ENCODE measurements at regions not wholly inside any gene's neighbourhood (a gene's known extent, or its start where the extent isn't known, plus 50 kb on each side); places are given as distances from the start of the nearest gene placed in this dataset.
A peak's percentile ranks its signal among the peaks of the same experiment; 100 is the strongest.

- TF ChIP-seq CTCF (IDR thresholded peaks at IDR 0.05; ENCODE audit: low read depth, low read length, missing control alignments), result no peak
- no peak overlapping the region for H3K4me3 ChIP-seq (ENCODE audit: low read depth, low read length)
- DNase-seq (ENCODE audit: low read depth), result no peak
- in situ Hi-C loops (cut with HindIII; ENCODE audit: low sequenced_read_pairs), result no loop called here
Measured at GRCh38 chr11:116416852-116417251, 355.9 kb downstream of the BUD13 start.

- DNase-seq (ENCODE audit: low read depth), result peak; percentile 53
- in situ Hi-C loops (cut with HindIII; ENCODE audit: low sequenced_read_pairs), result no loop called here
- H3K4me3 ChIP-seq (ENCODE audit: low read depth, low read length), result no peak overlapping the region
- peak; percentile 4 for TF ChIP-seq CTCF (IDR thresholded peaks at IDR 0.05; ENCODE audit: low read depth, low read length, missing control alignments)
Measured at GRCh38 chr11:116415095-116415494, 357.7 kb downstream of the BUD13 start.

GRCh38 chr11:116414357-116414880 is 358.4 kb downstream of the BUD13 start:
- no peak for TF ChIP-seq CTCF (IDR thresholded peaks at IDR 0.05; ENCODE audit: low read depth, low read length, missing control alignments)
- in situ Hi-C loops (cut with HindIII; ENCODE audit: low sequenced_read_pairs), result no loop called here
- H3K4me3 ChIP-seq (ENCODE audit: low read depth, low read length), result no peak overlapping the region
- no peak for DNase-seq (ENCODE audit: low read depth)

GRCh38 chr11:116413301-116414242 is 359.2 kb downstream of the BUD13 start:
- no peak overlapping the region for H3K4me3 ChIP-seq (ENCODE audit: low read depth, low read length)
- no peak for DNase-seq (ENCODE audit: low read depth)
- in situ Hi-C loops (cut with HindIII; ENCODE audit: low sequenced_read_pairs), result no loop called here
- TF ChIP-seq CTCF (IDR thresholded peaks at IDR 0.05; ENCODE audit: low read depth, low read length, missing control alignments), result no peak

- in situ Hi-C loops (cut with HindIII; ENCODE audit: low sequenced_read_pairs), result no loop called here
- peak; percentile 9 for DNase-seq (ENCODE audit: low read depth)
- TF ChIP-seq CTCF (IDR thresholded peaks at IDR 0.05; ENCODE audit: low read depth, low read length, missing control alignments), result no peak
- H3K4me3 ChIP-seq (ENCODE audit: low read depth, low read length), result no peak overlapping the region
Measured at GRCh38 chr11:116412118-116412889, 360.5 kb downstream of the BUD13 start.

- no peak overlapping the region for H3K4me3 ChIP-seq (ENCODE audit: low read depth, low read length)
- no peak for DNase-seq (ENCODE audit: low read depth)
- no peak for TF ChIP-seq CTCF (IDR thresholded peaks at IDR 0.05; ENCODE audit: low read depth, low read length, missing control alignments)
- in situ Hi-C loops (cut with HindIII; ENCODE audit: low sequenced_read_pairs), result no loop called here
Measured at GRCh38 chr11:116409238-116409637, 363.5 kb downstream of the BUD13 start.
